ENCODE measurements at regions not wholly inside any gene's neighbourhood (a gene's known extent, or its start where the extent isn't known, plus 50 kb on each side); places are given as distances from the start of the nearest gene placed in this dataset.

- DNase-seq: no peak
- Histone ChIP-seq H3K36me3 (no peaks in the 10 kb centered on the region), H3K27me3 (no peaks in the 10 kb centered on the region), H3K27ac (no peak overlapping the region), H3K9me3 (no peaks in the 10 kb centered on the region), H3K4me3 (no peak overlapping the region), H3K4me1 (no peaks in the 10 kb centered on the region)
- WGBS, 2 donors: 56 to 66% methylated on average over 13 to 16 of the region's 16 CpGs
- no peak for ATAC-seq (ENCODE audit: low FRiP score in 2 of 2)
- TF ChIP-seq POLR2A (IDR thresholded peaks at IDR 0.05) (no peak), POLR2AphosphoS5 (IDR thresholded peaks at IDR 0.05) (no peak), CTCF (IDR thresholded peaks at IDR 0.05) (no peak), EP300 (IDR thresholded peaks at IDR 0.05) (no peak)
Measured at GRCh38 chr10:123512901-123513775, 153.0 kb upstream of the GPR26 start.

- no peak for ATAC-seq (ENCODE audit: low FRiP score in 2 of 2)
- no peak overlapping the region for H3K4me3 ChIP-seq
- H3K4me1 ChIP-seq: no peaks in the 10 kb centered on the region
- no peaks in the 10 kb centered on the region for H3K9me3 ChIP-seq
- DNase-seq: peak in 1 of 2 donors; percentile 3
- 46 to 55% methylated on average over 9 to 10 of the region's 10 CpGs for WGBS, 2 donors
- TF ChIP-seq EP300 (IDR thresholded peaks at IDR 0.05) (no peak), POLR2A (IDR thresholded peaks at IDR 0.05) (no peak), CTCF (IDR thresholded peaks at IDR 0.05) (no peak), POLR2AphosphoS5 (IDR thresholded peaks at IDR 0.05) (no peak)
- H3K27me3 ChIP-seq: no peaks in the 10 kb centered on the region
- H3K36me3 ChIP-seq: no peaks in the 10 kb centered on the region
- no peak overlapping the region for H3K27ac ChIP-seq
Measured at GRCh38 chr10:123513870-123514269, 152.3 kb upstream of the GPR26 start.

- ATAC-seq (ENCODE audit: low FRiP score in 2 of 2) (no peak), DNase-seq (no peak)
- 87 to 90% methylated on average over 8 of the region's 8 CpGs for WGBS, 2 donors
- Histone ChIP-seq H3K36me3 (no peaks in the 10 kb centered on the region), H3K9me3 (no peaks in the 10 kb centered on the region), H3K27ac (no peak overlapping the region), H3K27me3 (no peaks in the 10 kb centered on the region), H3K4me1 (no peaks in the 10 kb centered on the region), H3K4me3 (no peak overlapping the region)
- TF ChIP-seq EP300 (IDR thresholded peaks at IDR 0.05) (no peak), POLR2A (IDR thresholded peaks at IDR 0.05) (no peak)
Measured at GRCh38 chr10:123514996-123515395, 151.2 kb upstream of the GPR26 start.

GRCh38 chr10:123515661-123516060 is 150.5 kb upstream of the GPR26 start:
- Histone ChIP-seq H3K9me3 (no peaks in the 10 kb centered on the region), H3K36me3 (no peaks in the 10 kb centered on the region), H3K27me3 (no peaks in the 10 kb centered on the region), H3K4me1 (no peaks in the 10 kb centered on the region), H3K4me3 (no peak overlapping the region), H3K27ac (no peak overlapping the region)
- 76 to 88% methylated on average over 6 of the region's 6 CpGs for WGBS, 2 donors
- DNase-seq (no peak), ATAC-seq (ENCODE audit: low FRiP score in 2 of 2) (no peak)
- TF ChIP-seq POLR2AphosphoS5 (IDR thresholded peaks at IDR 0.05) (no peak), EP300 (IDR thresholded peaks at IDR 0.05) (no peak), POLR2A (IDR thresholded peaks at IDR 0.05) (no peak), CTCF (IDR thresholded peaks at IDR 0.05) (no peak)

- Histone ChIP-seq H3K36me3 (no peaks in the 10 kb centered on the region), H3K27ac (no peak overlapping the region), H3K9me3 (no peaks in the 10 kb centered on the region), H3K27me3 (no peaks in the 10 kb centered on the region), H3K4me3 (no peak overlapping the region), H3K4me1 (no peaks in the 10 kb centered on the region)
- ATAC-seq (ENCODE audit: low FRiP score in 2 of 2) (no peak), DNase-seq (no peak)
- TF ChIP-seq CTCF (IDR thresholded peaks at IDR 0.05) (no peak), EP300 (IDR thresholded peaks at IDR 0.05) (no peak)
- WGBS, 2 donors: 33 to 48% methylated on average over 1 of the region's 1 CpG
Measured at GRCh38 chr10:123516291-123516690, 149.9 kb upstream of the GPR26 start.
